Ishikawa (cell line): ENCODE measurements at regions not wholly inside any gene's neighbourhood (a gene's known extent, or its start where the extent isn't known, plus 50 kb on each side); places are given as distances from the start of the nearest gene placed in this dataset.

Source experiments
- CEBPB ChIP-seq: IDR thresholded peaks from 2 replicates; pipeline ENCODE4 v1.6.1; 2012
- CREB1 ChIP-seq: IDR thresholded peaks from 2 replicates; pipeline ENCODE4 v1.6.1; 2012; ENCODE audit warnings: low read depth
- EGR1 ChIP-seq: IDR thresholded peaks from 2 replicates; pipeline ENCODE4 v1.6.1; 2012
- EP300 ChIP-seq: IDR thresholded peaks from 2 replicates; pipeline ENCODE4 v1.6.1; 2012; ENCODE audit warnings: borderline replicate concordance
- FOXM1 ChIP-seq: IDR thresholded peaks from 2 replicates; pipeline ENCODE4 v1.6.1; 2012; ENCODE audit warnings: low read depth, borderline replicate concordance
- NFIC ChIP-seq: IDR thresholded peaks from 2 replicates; pipeline ENCODE4 v1.6.1; 2012
- RAD21 ChIP-seq: IDR thresholded peaks from 2 replicates; pipeline ENCODE4 v1.6.1; 2012; ENCODE audit warnings: low read depth
- REST ChIP-seq: IDR thresholded peaks from 2 replicates; pipeline ENCODE4 v1.6.1; 2012; ENCODE audit warnings: low read depth, mild to moderate bottlenecking
- TAF1 ChIP-seq: IDR thresholded peaks from 2 replicates; pipeline ENCODE4 v1.6.1; 2012; ENCODE audit warnings: low read depth, mild to moderate bottlenecking
- TCF12 ChIP-seq: IDR thresholded peaks from 2 replicates; pipeline ENCODE4 v1.6.1; 2012; ENCODE audit warnings: low read depth
- TEAD4 ChIP-seq: IDR thresholded peaks from 2 replicates; pipeline ENCODE4 v1.6.1; 2012
- USF1 ChIP-seq: IDR thresholded peaks from 2 replicates; pipeline ENCODE4 v1.6.1; 2012
- YY1 ChIP-seq: IDR thresholded peaks from 2 replicates; pipeline ENCODE4 v1.6.1; 2012; ENCODE audit warnings: low read depth
- ZBTB7A ChIP-seq: IDR thresholded peaks from 2 replicates; pipeline ENCODE4 v1.6.1; 2012; ENCODE audit warnings: low read depth
- TF ChIP-seq, protein P1 (sequence below): IDR thresholded peaks from 2 replicates; pipeline ENCODE4 v1.6.1; 2012

DNA sequence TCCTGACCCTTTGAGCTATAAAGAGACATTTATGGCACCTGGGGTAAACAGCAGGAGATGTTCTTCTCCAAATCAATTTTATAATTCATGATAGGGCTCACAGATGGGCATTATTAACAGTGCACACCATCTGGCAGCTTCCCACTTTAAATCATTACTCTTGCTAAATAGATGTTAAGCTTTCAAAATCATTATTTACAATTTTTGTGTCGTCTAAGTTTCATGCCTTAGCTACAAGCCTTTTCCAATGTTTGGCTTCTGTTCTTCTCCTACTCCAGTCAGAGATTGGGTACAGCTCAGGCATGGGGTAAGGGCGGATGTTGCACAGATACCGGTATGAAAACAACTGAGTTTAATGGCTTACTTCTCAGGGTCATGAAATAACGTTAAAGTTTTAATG, 120.9 kb upstream of the PFN2 start:
- no peak for TF ChIP-seq EGR1
- TF ChIP-seq CREB1 = no peak
- no peak for TF ChIP-seq TAF1
- no peak for TF ChIP-seq NFIC
- no peak for TF ChIP-seq YY1
- TF ChIP-seq USF1 = no peak
- TF ChIP-seq EP300 = no peak
- TF ChIP-seq, protein P1, sequence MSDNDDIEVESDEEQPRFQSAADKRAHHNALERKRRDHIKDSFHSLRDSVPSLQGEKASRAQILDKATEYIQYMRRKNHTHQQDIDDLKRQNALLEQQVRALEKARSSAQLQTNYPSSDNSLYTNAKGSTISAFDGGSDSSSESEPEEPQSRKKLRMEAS = no peak
- no peak for TF ChIP-seq FOXM1
- TF ChIP-seq TCF12 = no peak
- no peak for TF ChIP-seq CEBPB
- no peak for TF ChIP-seq ZBTB7A
- TF ChIP-seq REST = no peak
- TF ChIP-seq TEAD4 = no peak
- no peak for TF ChIP-seq RAD21

GRCh38 chr3:150090877-150091276, 120.2 kb upstream of the PFN2 start:
- no peak for TF ChIP-seq YY1

GRCh38 chr3:150090006-150090405, 119.3 kb upstream of the PFN2 start:
- TF ChIP-seq, protein P1 = no peak
- TF ChIP-seq TAF1 (no peak), CEBPB (no peak), REST (no peak), EGR1 (no peak), RAD21 (no peak), FOXM1 (no peak), CREB1 (no peak), NFIC (no peak), ZBTB7A (no peak), USF1 (no peak), TCF12 (no peak), YY1 (no peak), TEAD4 (no peak), EP300 (no peak)

- TF ChIP-seq ZBTB7A = no peak
- no peak for TF ChIP-seq EP300
- no peak for TF ChIP-seq REST
- TF ChIP-seq RAD21 = no peak
- TF ChIP-seq EGR1 = no peak
- TF ChIP-seq TAF1 = no peak
Measured at GRCh38 chr3:150084128-150084527, 113.4 kb upstream of the PFN2 start.

GRCh38 chr3:150083655-150084042, 113.0 kb upstream of the PFN2 start:
- TF ChIP-seq EGR1 (no peak), TCF12 (no peak), EP300 (no peak), CREB1 (no peak), RAD21 (no peak), NFIC (no peak), TEAD4 (no peak), YY1 (no peak), REST (no peak), USF1 (no peak), FOXM1 (no peak), ZBTB7A (no peak), TAF1 (no peak)
